Kasumi-1 (cell line): ENCODE measurements at regions not wholly inside any gene's neighbourhood (a gene's known extent, or its start where the extent isn't known, plus 50 kb on each side); places are given as distances from the start of the nearest gene placed in this dataset.
"Not testable (repeated sequence)": the region's sequence is repeated elsewhere in the genome, so short reads cannot be mapped to it uniquely, and the experiment has no call there.

Experiments
- DNase-seq, 2 experiments: peaks; one replicate each; lab custom pipeline; 2025; lab: John Stamatoyannopoulos, UW

- DNase-seq = no peak
Measured at GRCh38 chr6:85085875-85086274, 321.5 kb upstream of the TBX18 start.

- DNase-seq = no peak
Measured at GRCh38 chr6:85081102-85081501, 316.7 kb upstream of the TBX18 start.

GRCh38 chr6:85079761-85080160, 315.4 kb upstream of the TBX18 start:
- DNase-seq = no peak

GRCh38 chr6:85078058-85078457, 313.7 kb upstream of the TBX18 start:
- DNase-seq = no peak

- no peak for DNase-seq
Measured at GRCh38 chr6:85077098-85077497, 312.7 kb upstream of the TBX18 start.

GRCh38 chr6:85071845-85072244, 307.4 kb upstream of the TBX18 start:
- not testable (repeated sequence) for DNase-seq

- DNase-seq = no peak
Measured at GRCh38 chr6:85069577-85069976, 305.2 kb upstream of the TBX18 start.

- no peak for DNase-seq
Measured at GRCh38 chr6:85068221-85068620, 303.8 kb upstream of the TBX18 start.

- no peak for DNase-seq
Measured at GRCh38 chr6:85066266-85066665, 301.9 kb upstream of the TBX18 start.

GRCh38 chr6:85065831-85066230, 301.4 kb upstream of the TBX18 start:
- DNase-seq = no peak

GRCh38 chr6:85063611-85064010, 299.2 kb upstream of the TBX18 start:
- DNase-seq = no peak

- no peak for DNase-seq
Measured at GRCh38 chr6:85062884-85063283, 298.5 kb upstream of the TBX18 start.

GRCh38 chr6:85058806-85059205, 294.4 kb upstream of the TBX18 start:
- no peak for DNase-seq

- DNase-seq = no peak
Measured at GRCh38 chr6:85050149-85050548, 285.8 kb upstream of the TBX18 start.

- DNase-seq = no peak
Measured at GRCh38 chr6:85049282-85049681, 284.9 kb upstream of the TBX18 start.

GRCh38 chr6:85047818-85048217, 283.4 kb upstream of the TBX18 start:
- no peak for DNase-seq

GRCh38 chr6:85045767-85046166, 281.4 kb upstream of the TBX18 start:
- DNase-seq = not testable (repeated sequence)

GRCh38 chr6:85044361-85044760, 280.0 kb upstream of the TBX18 start:
- DNase-seq = no peak

- peak; percentile 37 to 50 for DNase-seq
Measured at GRCh38 chr6:85041376-85041775, 277.0 kb upstream of the TBX18 start.

- DNase-seq = no peak
Measured at GRCh38 chr6:85037221-85037620, 272.8 kb upstream of the TBX18 start.

GRCh38 chr6:85035766-85036165, 271.4 kb upstream of the TBX18 start:
- DNase-seq = no peak

GRCh38 chr6:85033547-85033946, 269.1 kb upstream of the TBX18 start:
- no peak for DNase-seq

- DNase-seq = no peak
Measured at GRCh38 chr6:85026021-85026420, 261.6 kb upstream of the TBX18 start.

GRCh38 chr6:85023721-85024120, 259.3 kb upstream of the TBX18 start:
- DNase-seq = no peak

- DNase-seq = no peak
Measured at GRCh38 chr6:85017352-85017751, 253.0 kb upstream of the TBX18 start.
